Naive B cell (primary cell): ENCODE measurements at regions not wholly inside any gene's neighbourhood (a gene's known extent, or its start where the extent isn't known, plus 50 kb on each side); places are given as distances from the start of the nearest gene placed in this dataset.
A peak's percentile ranks its signal among the peaks of the same experiment; 100 is the strongest.
"Not testable (repeated sequence)": the region's sequence is repeated elsewhere in the genome, so short reads cannot be mapped to it uniquely, and the experiment has no call there.

Experiments
- ATAC-seq, 2 donors: fragments of 150-1000 bp; cut with Tn5 transposase; 2 replicates each; pipeline ENCODE4 v1.10.0; 2021; ENCODE audit warnings: low read depth in 2 of 2, mild to moderate bottlenecking in 2 of 2, moderate library complexity in 2 of 2
- DNase-seq: peaks from one replicate; pipeline ENCODE4 v3.0.0; 2022
- H3K27ac Mint-ChIP-seq, 6 donors: one replicate each; pipeline ENCODE4 v1.8.0; 2020 to 2022; ENCODE audit warnings: mild to moderate bottlenecking in 6 of 6, mixed read lengths in 6 of 6, moderate library complexity in 5 of 6, inconsistent platforms in 2 of 6
- H3K27me3 Mint-ChIP-seq, 3 donors: one replicate each; pipeline ENCODE4 v1.8.0; 2021 to 2022; ENCODE audit warnings: mixed read lengths in 3 of 3, mild to moderate bottlenecking in 1 of 3
- H3K36me3 Mint-ChIP-seq, 2 donors: one replicate each; pipeline ENCODE4 v1.8.0; 2020 to 2022; ENCODE audit warnings: mixed read lengths in 2 of 2, inconsistent platforms in 1 of 2, mild to moderate bottlenecking in 1 of 2
- H3K4me1 Mint-ChIP-seq, 3 donors: one replicate each; pipeline ENCODE4 v1.8.0; 2020 to 2022; ENCODE audit warnings: mixed read lengths in 3 of 3, inconsistent platforms in 1 of 3, mild to moderate bottlenecking in 1 of 3, moderate library complexity in 1 of 3
- H3K4me3 Mint-ChIP-seq, 8 donors: one replicate each; pipeline ENCODE4 v1.8.0; 2020 to 2022; ENCODE audit warnings: mild to moderate bottlenecking in 8 of 8, mixed read lengths in 8 of 8, moderate library complexity in 8 of 8, inconsistent platforms in 2 of 8
- H3K9me3 Mint-ChIP-seq, 7 donors: one replicate each; pipeline ENCODE4 v1.8.0; 2020 to 2022; ENCODE audit warnings: mixed read lengths in 7 of 7, mild to moderate bottlenecking in 5 of 7, inconsistent platforms in 2 of 7, moderate library complexity in 1 of 7

GRCh38 chr21:6428498-6429092 is 4092.8 kb upstream of the TPTE start:
- not testable (repeated sequence) for DNase-seq, H3K27me3 Mint-ChIP-seq, H3K36me3 Mint-ChIP-seq, H3K4me1 Mint-ChIP-seq, H3K9me3 Mint-ChIP-seq, ATAC-seq, H3K4me3 Mint-ChIP-seq, H3K27ac Mint-ChIP-seq

DNA sequence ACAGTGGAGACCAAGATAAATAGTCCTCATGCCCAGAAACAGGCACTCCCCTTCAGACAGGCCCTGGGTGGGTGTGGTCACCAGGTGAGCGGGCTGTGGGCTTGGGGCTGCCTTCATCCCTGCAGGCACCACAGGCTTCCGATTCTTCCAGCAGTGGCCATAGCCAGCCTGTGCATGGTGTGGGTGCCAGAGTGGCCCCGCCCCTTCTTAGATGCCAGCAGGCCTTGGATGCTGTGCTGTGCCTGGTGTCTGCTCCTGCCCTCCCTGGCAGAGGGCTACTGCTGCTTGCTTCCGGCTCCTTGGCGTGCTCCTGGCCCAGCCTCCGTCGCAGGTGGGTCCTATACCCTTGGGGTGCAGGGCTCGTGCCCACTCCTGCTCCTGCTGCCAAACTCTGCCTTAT is 4091.5 kb upstream of the TPTE start:
- not testable (repeated sequence) for H3K27ac Mint-ChIP-seq, H3K4me3 Mint-ChIP-seq, H3K4me1 Mint-ChIP-seq, H3K36me3 Mint-ChIP-seq, ATAC-seq, DNase-seq, H3K9me3 Mint-ChIP-seq, H3K27me3 Mint-ChIP-seq

- not testable (repeated sequence) for H3K4me1 Mint-ChIP-seq, DNase-seq, H3K27ac Mint-ChIP-seq, ATAC-seq, H3K4me3 Mint-ChIP-seq, H3K27me3 Mint-ChIP-seq, H3K36me3 Mint-ChIP-seq, H3K9me3 Mint-ChIP-seq
Measured at GRCh38 chr21:6433149-6433548, 4088.2 kb upstream of the TPTE start.

GRCh38 chr21:6436205-6436604 is 4085.2 kb upstream of the TPTE start:
- H3K9me3 Mint-ChIP-seq, H3K36me3 Mint-ChIP-seq, H3K4me3 Mint-ChIP-seq, H3K27ac Mint-ChIP-seq, ATAC-seq, H3K4me1 Mint-ChIP-seq, H3K27me3 Mint-ChIP-seq, DNase-seq: not testable (repeated sequence)

DNA sequence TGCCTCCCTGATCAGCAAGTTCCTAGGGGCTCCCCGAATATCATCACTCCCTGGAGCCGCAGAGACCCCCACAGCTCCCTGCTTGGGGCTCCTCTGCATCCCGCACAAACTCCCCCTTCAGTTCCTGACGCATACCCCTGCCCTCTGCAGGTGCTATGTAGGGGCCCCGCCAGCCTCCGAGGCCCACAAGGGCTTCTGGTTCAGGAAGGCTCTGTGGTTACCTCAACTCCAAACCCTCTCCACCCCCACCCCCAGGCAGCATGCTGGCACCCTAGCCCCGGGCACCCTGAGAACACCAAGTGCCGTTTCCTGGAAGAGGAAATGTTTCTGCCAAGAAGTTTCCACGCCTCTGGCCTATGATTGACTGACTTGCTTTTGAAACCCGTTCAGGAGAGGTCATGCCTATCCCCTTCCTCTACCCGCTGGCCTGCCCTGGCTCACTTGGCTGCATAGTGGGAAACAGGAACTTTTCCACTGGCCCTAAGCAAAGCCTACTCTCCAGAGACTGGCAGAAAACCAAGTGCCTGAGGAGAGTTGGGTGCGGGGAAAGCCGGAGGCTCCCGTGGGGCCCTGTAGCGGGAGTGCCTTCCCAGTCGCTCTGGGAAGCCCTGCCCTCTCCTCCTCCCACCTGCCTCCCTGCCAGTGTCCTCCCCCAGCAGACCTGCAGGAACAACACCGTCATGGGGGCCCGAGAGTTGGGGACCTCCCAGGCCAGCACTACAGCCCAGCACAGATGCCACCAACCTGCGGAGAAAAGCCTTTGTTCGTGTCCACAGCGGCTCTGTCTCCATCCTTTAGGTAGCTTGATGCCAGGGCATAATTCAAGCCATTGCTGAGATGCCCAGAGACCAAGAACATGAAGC is 4084.2 kb upstream of the TPTE start:
- not testable (repeated sequence) for H3K4me1 Mint-ChIP-seq, H3K4me3 Mint-ChIP-seq, H3K36me3 Mint-ChIP-seq, DNase-seq, H3K27me3 Mint-ChIP-seq, H3K27ac Mint-ChIP-seq, H3K9me3 Mint-ChIP-seq
- ATAC-seq = peak; percentile 20 to 21

GRCh38 chr21:6437834-6438187 is 4083.6 kb upstream of the TPTE start:
- not testable (repeated sequence) for H3K27ac Mint-ChIP-seq, H3K36me3 Mint-ChIP-seq, H3K27me3 Mint-ChIP-seq, H3K9me3 Mint-ChIP-seq, H3K4me1 Mint-ChIP-seq, DNase-seq
- peak in 1 of 2 donors; percentile 69 for ATAC-seq
- H3K4me3 Mint-ChIP-seq = peak overlapping the region in 1 of 8 donors; percentile 60

GRCh38 chr21:6439058-6439457 is 4082.3 kb upstream of the TPTE start:
- not testable (repeated sequence) for H3K4me1 Mint-ChIP-seq, H3K27me3 Mint-ChIP-seq, DNase-seq, H3K4me3 Mint-ChIP-seq, H3K27ac Mint-ChIP-seq, H3K36me3 Mint-ChIP-seq, H3K9me3 Mint-ChIP-seq, ATAC-seq

GRCh38 chr21:6454648-6455340 is 4066.6 kb upstream of the TPTE start:
- H3K9me3 Mint-ChIP-seq, H3K36me3 Mint-ChIP-seq, DNase-seq: not testable (repeated sequence)

GRCh38 chr21:6456011-6456661 is 4065.2 kb upstream of the TPTE start:
- not testable (repeated sequence) for H3K4me3 Mint-ChIP-seq, H3K36me3 Mint-ChIP-seq, H3K9me3 Mint-ChIP-seq, H3K4me1 Mint-ChIP-seq, H3K27me3 Mint-ChIP-seq, ATAC-seq, H3K27ac Mint-ChIP-seq, DNase-seq

More at GRCh38 chr21:6454648-6455340, 4066.6 kb upstream of the TPTE start:
- not testable (repeated sequence) for H3K4me3 Mint-ChIP-seq, ATAC-seq, H3K4me1 Mint-ChIP-seq, H3K27me3 Mint-ChIP-seq, H3K27ac Mint-ChIP-seq

GRCh38 chr21:6459761-6460160 is 4061.6 kb upstream of the TPTE start:
- not testable (repeated sequence) for H3K4me1 Mint-ChIP-seq, H3K4me3 Mint-ChIP-seq, H3K27ac Mint-ChIP-seq, H3K9me3 Mint-ChIP-seq, DNase-seq, H3K27me3 Mint-ChIP-seq, ATAC-seq, H3K36me3 Mint-ChIP-seq

DNA sequence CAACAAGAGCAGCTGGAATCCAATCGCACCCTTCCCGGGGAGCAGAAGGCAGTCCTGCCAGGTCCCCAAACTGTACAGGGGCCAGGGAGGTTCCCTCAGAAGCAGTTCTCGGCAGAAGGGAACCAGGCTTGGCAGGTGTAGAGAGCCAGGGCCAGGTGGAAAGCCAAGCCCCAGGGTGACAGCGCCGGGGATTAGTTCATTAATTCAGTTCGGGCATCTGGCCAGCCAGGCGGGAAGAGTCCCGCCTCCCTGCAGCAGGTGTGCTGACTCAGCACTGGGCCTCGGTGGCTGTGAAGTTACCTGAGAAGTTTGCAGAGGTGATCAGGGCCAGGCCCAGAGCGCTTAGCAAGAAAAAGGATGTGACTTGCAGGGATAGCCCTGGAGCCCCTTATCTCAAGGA is 4060.0 kb upstream of the TPTE start:
- H3K9me3 Mint-ChIP-seq, H3K36me3 Mint-ChIP-seq, H3K27me3 Mint-ChIP-seq, DNase-seq, H3K4me1 Mint-ChIP-seq, H3K27ac Mint-ChIP-seq, H3K4me3 Mint-ChIP-seq, ATAC-seq: not testable (repeated sequence)

DNA sequence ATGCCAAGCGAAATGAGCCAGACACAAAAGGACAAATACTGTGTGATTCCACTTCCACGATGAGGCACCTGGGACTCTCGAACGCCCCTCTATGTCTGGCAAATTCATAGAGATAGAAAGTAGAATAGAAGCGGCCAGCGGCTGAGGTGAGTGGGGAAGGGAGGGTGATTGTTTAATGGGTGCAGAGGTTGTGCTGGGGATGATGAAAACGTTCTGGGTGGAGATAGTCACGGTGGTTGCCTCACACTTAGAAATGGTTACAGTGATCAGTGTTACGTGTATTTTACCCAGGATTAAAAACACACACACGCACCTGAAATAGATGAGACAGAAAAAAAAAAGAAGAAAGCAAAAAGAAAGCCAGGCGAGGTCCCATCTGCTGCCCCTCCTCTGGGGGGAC is 4057.0 kb upstream of the TPTE start:
- H3K36me3 Mint-ChIP-seq, DNase-seq, H3K9me3 Mint-ChIP-seq, H3K4me3 Mint-ChIP-seq, ATAC-seq, H3K4me1 Mint-ChIP-seq, H3K27ac Mint-ChIP-seq, H3K27me3 Mint-ChIP-seq: not testable (repeated sequence)

DNA sequence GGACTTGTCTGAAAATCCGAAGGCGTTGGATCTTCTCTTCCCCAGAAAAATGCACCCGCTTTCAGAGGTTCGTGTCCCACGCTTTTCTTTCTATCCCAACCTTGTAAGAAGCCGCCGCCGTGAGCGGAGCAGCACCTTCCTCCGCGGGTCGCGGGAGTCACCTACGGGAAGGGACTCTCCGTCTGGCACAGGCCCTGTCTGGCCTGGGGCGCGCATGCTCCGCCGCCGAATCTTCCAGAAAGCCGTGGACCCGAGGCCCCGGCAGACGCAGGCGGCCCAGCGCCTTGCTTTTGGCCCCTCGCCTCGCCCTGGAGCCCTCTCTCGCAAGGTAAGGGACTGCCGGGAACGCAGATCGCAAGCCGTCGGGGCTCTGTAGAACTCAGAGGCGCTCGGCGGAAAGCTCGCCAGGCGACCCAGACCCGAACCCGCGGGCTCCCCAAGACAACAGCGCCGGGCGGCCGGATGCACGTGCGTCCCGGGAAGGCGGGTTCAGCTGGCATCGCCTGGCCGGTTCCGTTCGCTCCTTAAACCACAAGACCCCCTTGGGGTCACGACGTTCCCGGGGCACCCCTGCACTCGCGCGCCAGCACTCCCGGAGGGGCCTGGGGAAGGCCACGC is 4055.2 kb upstream of the TPTE start:
- peak in 1 of 2 donors; percentile 20 for ATAC-seq
- not testable (repeated sequence) for H3K27ac Mint-ChIP-seq, H3K4me3 Mint-ChIP-seq, H3K9me3 Mint-ChIP-seq, H3K4me1 Mint-ChIP-seq, H3K36me3 Mint-ChIP-seq, H3K27me3 Mint-ChIP-seq, DNase-seq
